ENCODE measurements at regions not wholly inside any gene's neighbourhood (a gene's known extent, or its start where the extent isn't known, plus 50 kb on each side); places are given as distances from the start of the nearest gene placed in this dataset.

DNA sequence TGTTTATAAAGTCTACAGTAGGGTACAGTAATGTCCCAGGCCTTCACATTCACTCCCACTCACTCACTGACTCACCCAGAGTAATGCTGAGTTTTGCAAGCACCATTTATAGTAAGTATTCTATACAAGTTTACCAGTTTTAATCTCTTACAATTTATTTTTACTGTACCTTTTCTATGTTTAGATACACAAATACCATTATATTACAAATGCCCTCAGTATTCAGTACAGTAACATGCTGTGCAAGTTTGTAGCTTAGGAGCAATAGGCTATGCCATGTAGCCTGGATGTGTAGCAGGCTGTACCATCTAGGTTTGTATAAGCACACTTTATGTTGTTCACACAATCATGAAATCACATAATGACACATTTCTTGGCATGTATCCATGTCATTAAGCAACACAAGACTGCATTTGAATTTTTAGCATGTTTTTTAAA is 673.6 kb downstream of the CD109 start:
- intact Hi-C loops (cut with micrococcal nuclease): no loop called here
- Mint-ChIP-seq H3K4me3 (ENCODE audit: unreplicated experiment) (no peak overlapping the region), H3K36me3 (ENCODE audit: insufficient read depth, unreplicated experiment) (no peaks in the 10 kb centered on the region), H3K27ac (ENCODE audit: low read depth, unreplicated experiment) (no peak overlapping the region), H3K4me1 (ENCODE audit: insufficient read depth, unreplicated experiment) (peaks cover 7% of the 10 kb centered on the region), H3K27me3 (ENCODE audit: insufficient read depth, unreplicated experiment) (no peaks in the 10 kb centered on the region), H3K9me3 (ENCODE audit: unreplicated experiment) (no peaks in the 10 kb centered on the region)
- ChIA-PET CTCF (interaction anchor here (0.8 to 1.6 kb wide), 4 partner anchors 26 to 834 kb away, joined by 3 to 5 read pairs (median 4); no protein-coding TSS in a partner anchor), POLR2A (no interaction called here)
- no peak for TF ChIP-seq CTCF (IDR thresholded peaks at IDR 0.05; ENCODE audit: unreplicated experiment)
- DNase-seq (ENCODE audit: unreplicated experiment): peak; percentile 78
- no TSS peak for BruUV-seq (replicated peaks)

DNA sequence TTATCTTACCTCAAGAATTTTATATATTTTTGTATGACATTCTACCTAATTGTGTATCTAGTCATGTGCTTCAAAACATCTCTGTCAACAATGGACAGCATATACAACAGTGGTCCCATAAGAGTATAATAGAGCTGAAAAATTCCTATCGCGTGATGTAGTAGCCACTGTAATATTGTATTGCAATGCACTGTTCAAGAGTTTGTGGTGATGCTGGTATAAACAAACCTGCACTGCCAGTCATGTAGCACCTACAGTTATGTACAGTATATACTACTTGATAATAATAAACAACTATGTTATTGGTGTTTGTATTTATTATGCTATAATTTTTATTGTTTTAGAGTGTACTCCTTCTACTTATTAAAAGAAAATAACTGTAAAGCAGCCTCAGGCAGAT is 672.7 kb downstream of the CD109 start:
- Mint-ChIP-seq H3K27ac (ENCODE audit: low read depth, unreplicated experiment) (no peak overlapping the region), H3K36me3 (ENCODE audit: insufficient read depth, unreplicated experiment) (no peaks in the 10 kb centered on the region), H3K9me3 (ENCODE audit: unreplicated experiment) (no peaks in the 10 kb centered on the region), H3K27me3 (ENCODE audit: insufficient read depth, unreplicated experiment) (no peaks in the 10 kb centered on the region), H3K4me3 (ENCODE audit: unreplicated experiment) (no peak overlapping the region), H3K4me1 (ENCODE audit: insufficient read depth, unreplicated experiment) (peaks cover 7% of the 10 kb centered on the region)
- no TSS peak for BruUV-seq (replicated peaks)
- ChIA-PET POLR2A (no interaction called here), CTCF (interaction anchor here (0.6 to 1.6 kb wide), 9 partner anchors 14 to 1168 kb away, joined by 3 to 5 read pairs (median 4); partner anchors contain the start of gene COL12A1)
- intact Hi-C loops (cut with micrococcal nuclease): no loop called here
- no peak for TF ChIP-seq CTCF (IDR thresholded peaks at IDR 0.05; ENCODE audit: unreplicated experiment)
- no peak for DNase-seq (ENCODE audit: unreplicated experiment)

DNA sequence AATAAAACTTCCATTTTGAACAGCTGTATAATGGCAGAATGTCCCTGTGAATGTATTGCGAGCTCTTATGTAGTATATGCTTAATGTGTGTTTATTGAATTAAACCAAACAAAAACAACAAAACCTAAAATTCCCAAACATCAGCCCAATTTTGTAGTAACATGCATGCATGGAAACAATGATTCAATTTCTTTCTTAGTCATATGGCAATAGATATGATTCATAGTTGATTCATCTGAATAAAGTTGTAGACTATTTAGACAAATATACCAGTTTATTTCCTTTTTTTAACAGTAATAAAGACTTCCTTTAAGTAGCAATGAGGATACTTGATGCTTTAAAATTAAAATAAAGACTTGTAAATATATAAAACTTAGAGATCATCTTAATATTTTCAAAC is 670.6 kb downstream of the CD109 start:
- Mint-ChIP-seq H3K9me3 (ENCODE audit: unreplicated experiment) (no peaks in the 10 kb centered on the region), H3K4me1 (ENCODE audit: insufficient read depth, unreplicated experiment) (peaks cover 7% of the 10 kb centered on the region), H3K27ac (ENCODE audit: low read depth, unreplicated experiment) (peak overlapping the region; percentile 75), H3K27me3 (ENCODE audit: insufficient read depth, unreplicated experiment) (no peaks in the 10 kb centered on the region), H3K36me3 (ENCODE audit: insufficient read depth, unreplicated experiment) (no peaks in the 10 kb centered on the region), H3K4me3 (ENCODE audit: unreplicated experiment) (no peak overlapping the region)
- intact Hi-C loops (cut with micrococcal nuclease): no loop called here
- POLR2A ChIA-PET: no interaction called here
- DNase-seq (ENCODE audit: unreplicated experiment): peak; percentile 18
- CTCF ChIA-PET: interaction anchor here (0.5 to 0.8 kb wide), 2 partner anchors 274 to 396 kb away, joined by 3 read pairs; no protein-coding TSS in a partner anchor
- BruUV-seq (replicated peaks): no TSS peak
- TF ChIP-seq CTCF (IDR thresholded peaks at IDR 0.05; ENCODE audit: unreplicated experiment): no peak

DNA sequence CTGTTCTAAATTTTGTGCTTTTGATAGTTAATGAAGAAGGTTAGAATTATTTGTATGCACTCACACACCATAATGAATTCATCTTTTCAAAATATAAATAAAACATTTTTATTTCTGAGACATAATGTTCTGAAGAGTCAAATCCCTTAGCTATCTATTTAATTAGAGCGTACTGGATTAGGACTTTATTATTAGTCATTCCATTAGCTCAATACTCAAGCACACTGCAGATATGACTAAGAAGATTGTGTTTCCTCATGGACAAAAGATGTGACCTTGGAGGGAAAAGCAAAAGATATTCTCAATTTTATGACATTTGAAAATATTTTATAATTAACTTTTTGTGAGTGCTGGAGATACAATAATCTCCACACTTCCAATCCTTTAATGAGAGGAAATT is 666.4 kb downstream of the CD109 start:
- POLR2A ChIA-PET: interaction anchor here (1.1 kb wide), 1 partner anchor 59 kb away, joined by 3 read pairs; no protein-coding TSS in a partner anchor
- no TSS peak for BruUV-seq (replicated peaks)
- no peak for DNase-seq (ENCODE audit: unreplicated experiment)
- no peak for TF ChIP-seq CTCF (IDR thresholded peaks at IDR 0.05; ENCODE audit: unreplicated experiment)
- no peaks in the 10 kb centered on the region for H3K36me3 Mint-ChIP-seq (ENCODE audit: insufficient read depth, unreplicated experiment)
- CTCF ChIA-PET: interaction anchor here (1.0 to 1.3 kb wide), 2 partner anchors 842 to 846 kb away, joined by 4 to 6 read pairs; no protein-coding TSS in a partner anchor
- peaks cover 3% of the 10 kb centered on the region for H3K4me1 Mint-ChIP-seq (ENCODE audit: insufficient read depth, unreplicated experiment)
- intact Hi-C loops (cut with micrococcal nuclease): no loop called here
- H3K4me3 Mint-ChIP-seq (ENCODE audit: unreplicated experiment): no peak overlapping the region
- no peak overlapping the region for H3K27ac Mint-ChIP-seq (ENCODE audit: low read depth, unreplicated experiment)
- H3K9me3 Mint-ChIP-seq (ENCODE audit: unreplicated experiment): no peaks in the 10 kb centered on the region
- no peaks in the 10 kb centered on the region for H3K27me3 Mint-ChIP-seq (ENCODE audit: insufficient read depth, unreplicated experiment)
